Natural killer cell (primary cell): ENCODE measurements at regions not wholly inside any gene's neighbourhood (a gene's known extent, or its start where the extent isn't known, plus 50 kb on each side); places are given as distances from the start of the nearest gene placed in this dataset.
A peak's percentile ranks its signal among the peaks of the same experiment; 100 is the strongest.

Source experiments
- ATAC-seq, 3 donors: fragments of 150-1000 bp in 2 of 3; fragments of 200-7000 bp in 1 of 3; cut with Tn5 transposase; 1 replicate in 1 of 3; 2 replicates in 2 of 3; pipeline ENCODE4 v1.10.0; 2021; ENCODE audit warnings: mild to moderate bottlenecking in 2 of 3, moderate library complexity in 2 of 3
- DNase-seq, 2 donors: peaks; one replicate each; pipeline versions ENCODE4 v3.0.0 to v3.0.0-alpha.2; 2013 to 2021; ENCODE audit warnings: mixed read lengths in 1 of 2
- H3K27ac ChIP-seq: one replicate; pipeline ENCODE4 v1.5.1; 2013; ENCODE audit warnings: mild to moderate bottlenecking, low read length
- H3K27me3 ChIP-seq: one replicate; pipeline ENCODE4 v1.6.1; 2013; ENCODE audit warnings: low read length; ENCODE audit not compliant: control insufficient read depth, insufficient read depth
- H3K36me3 ChIP-seq: one replicate; pipeline ENCODE4 v1.6.1; 2013; ENCODE audit warnings: low read length; ENCODE audit not compliant: control insufficient read depth, insufficient read depth
- H3K4me1 ChIP-seq: one replicate; pipeline ENCODE4 v1.6.1; 2013; ENCODE audit warnings: low read length; ENCODE audit not compliant: control insufficient read depth, insufficient read depth
- H3K4me3 ChIP-seq: one replicate; pipeline ENCODE4 v1.5.1; 2013; ENCODE audit warnings: low read length
- H3K9me3 ChIP-seq: one replicate; pipeline ENCODE4 v1.6.1; 2013; ENCODE audit warnings: low read length; ENCODE audit not compliant: control insufficient read depth, insufficient read depth
- H3K27ac Mint-ChIP-seq, 2 donors: one replicate each; pipeline ENCODE4 v1.8.0; 2022; ENCODE audit warnings: mild to moderate bottlenecking in 2 of 2, mixed read lengths in 2 of 2, moderate library complexity in 1 of 2
- H3K27me3 Mint-ChIP-seq, 2 donors: one replicate each; pipeline ENCODE4 v1.8.0; 2022; ENCODE audit warnings: low read depth in 2 of 2, mixed read lengths in 2 of 2
- H3K36me3 Mint-ChIP-seq: one replicate; pipeline ENCODE4 v1.8.0; 2022; ENCODE audit warnings: mixed read lengths
- H3K4me1 Mint-ChIP-seq, 2 donors: one replicate each; pipeline ENCODE4 v1.8.0; 2022; ENCODE audit warnings: mixed read lengths in 2 of 2
- H3K4me3 Mint-ChIP-seq: one replicate; pipeline ENCODE4 v1.8.0; 2022; ENCODE audit warnings: mild to moderate bottlenecking, moderate library complexity, mixed read lengths
- H3K9me3 Mint-ChIP-seq, 2 donors: one replicate each; pipeline ENCODE4 v1.8.0; 2022; ENCODE audit warnings: mixed read lengths in 2 of 2
- CTCF ChIP-seq: fragments of 200-600 bp; IDR thresholded peaks from one replicate; pipeline ENCODE4 v1.8.0; 2022; ENCODE audit warnings: antibody characterized with exemption
- WGBS: methylation state at CpG from one replicate; pipeline ENCODE4 v1.1.7; 2013; ENCODE audit warnings: missing lambda C conversion rate; ENCODE audit not compliant: insufficient coverage; 5-methylcytosine and 5-hydroxymethylcytosine counted together
- intact Hi-C: fragments of 100-400 bp; cut with micrococcal nuclease; formaldehyde crosslinking; loops from one replicate; pipeline ENCODE4 v1.14.2; 2022

GRCh38 chr12:115506822-115507559 lies 770.5 kb downstream of the MED13L start:
- ATAC-seq = no peak
- no peak overlapping the region for H3K4me3 ChIP-seq
- Mint-ChIP-seq H3K4me1 (peaks cover 9% of the 10 kb centered on the region in 2 donors), H3K27me3 (peaks cover 0 to 3% of the 10 kb centered on the region in 2 donors), H3K27ac (no peak overlapping the region), H3K36me3 (no peaks in the 10 kb centered on the region), H3K9me3 (peaks cover 5 to 7% of the 10 kb centered on the region in 2 donors), H3K4me3 (no peak overlapping the region)
- no peak for TF ChIP-seq CTCF
- H3K36me3 ChIP-seq = no peaks in the 10 kb centered on the region
- H3K27ac ChIP-seq = no peak overlapping the region
- H3K9me3 ChIP-seq = no peaks in the 10 kb centered on the region
- DNase-seq = no peak
- no peaks in the 10 kb centered on the region for H3K4me1 ChIP-seq
- intact Hi-C loops = no loop called here
- H3K27me3 ChIP-seq = no peaks in the 10 kb centered on the region
- 94% methylated on average over 5 of the region's 5 CpGs for WGBS

- DNase-seq (peak in 1 of 2 donors; percentile 9), ATAC-seq (no peak)
- Histone ChIP-seq H3K4me1 (no peaks in the 10 kb centered on the region), H3K4me3 (no peak overlapping the region), H3K27ac (no peak overlapping the region), H3K27me3 (no peaks in the 10 kb centered on the region), H3K9me3 (no peaks in the 10 kb centered on the region), H3K36me3 (no peaks in the 10 kb centered on the region)
- Mint-ChIP-seq H3K9me3 (peaks cover 3% of the 10 kb centered on the region in 2 donors), H3K4me3 (no peak overlapping the region), H3K27me3 (no peaks in the 10 kb centered on the region), H3K36me3 (no peaks in the 10 kb centered on the region), H3K27ac (no peak overlapping the region), H3K4me1 (peaks cover 9% of the 10 kb centered on the region in 2 donors)
- 58% methylated on average over 14 of the region's 16 CpGs for WGBS
- TF ChIP-seq CTCF = no peak
- intact Hi-C loops = no loop called here
Observed at GRCh38 chr12:115504306-115505290, 772.9 kb downstream of the MED13L start.

GRCh38 chr12:115500872-115501271 lies 776.6 kb downstream of the MED13L start:
- Mint-ChIP-seq H3K4me1 (peaks cover 9% of the 10 kb centered on the region in 2 donors), H3K9me3 (peaks cover 3 to 5% of the 10 kb centered on the region in 2 donors), H3K27ac (no peak overlapping the region), H3K4me3 (no peak overlapping the region), H3K36me3 (no peaks in the 10 kb centered on the region), H3K27me3 (no peaks in the 10 kb centered on the region)
- Histone ChIP-seq H3K36me3 (no peaks in the 10 kb centered on the region), H3K9me3 (no peaks in the 10 kb centered on the region), H3K4me1 (no peaks in the 10 kb centered on the region), H3K27me3 (no peaks in the 10 kb centered on the region), H3K4me3 (no peak overlapping the region), H3K27ac (no peak overlapping the region)
- ATAC-seq (no peak), DNase-seq (no peak)
- intact Hi-C loops = no loop called here
- WGBS = 87% methylated on average over 4 of the region's 4 CpGs
- TF ChIP-seq CTCF = no peak
